ENCODE measurements at regions not wholly inside any gene's neighbourhood (a gene's known extent, or its start where the extent isn't known, plus 50 kb on each side); places are given as distances from the start of the nearest gene placed in this dataset.

DNA sequence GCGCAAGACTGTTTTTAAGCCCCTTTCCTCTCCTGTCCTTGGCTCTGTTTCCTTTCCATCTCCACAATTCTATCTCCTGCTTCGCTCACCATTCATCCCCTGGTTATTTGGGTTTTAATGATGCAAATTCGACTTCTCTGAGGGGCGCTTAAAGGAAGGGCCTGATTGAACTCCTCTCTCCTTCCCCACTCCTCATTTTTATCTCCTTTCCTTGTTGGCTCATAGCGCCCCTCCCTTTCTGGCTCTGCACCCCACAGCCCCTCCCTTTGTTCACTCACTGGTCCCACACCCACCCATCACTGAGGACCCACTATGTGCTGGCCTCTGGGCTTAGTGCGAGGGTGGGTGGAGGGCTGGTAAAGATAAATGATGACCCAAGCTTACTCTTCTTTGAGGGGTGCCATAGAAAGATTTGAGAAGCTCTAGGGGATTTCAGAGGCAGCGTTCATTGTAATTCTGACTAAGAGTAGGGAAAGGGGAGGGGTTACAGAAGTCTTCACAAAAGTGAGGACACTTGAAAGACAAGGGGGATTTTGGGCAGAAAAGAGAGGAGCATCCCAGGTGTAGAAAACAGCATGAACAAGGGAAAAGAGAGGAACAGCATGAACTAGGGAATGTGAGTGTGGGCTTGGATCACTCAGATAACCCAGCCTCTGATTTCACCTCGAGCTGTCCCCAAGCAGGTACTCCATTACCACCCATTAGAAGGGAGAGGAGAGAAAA lies 507.8 kb downstream of the CD83 start:
- DNase-seq: no peak

DNA sequence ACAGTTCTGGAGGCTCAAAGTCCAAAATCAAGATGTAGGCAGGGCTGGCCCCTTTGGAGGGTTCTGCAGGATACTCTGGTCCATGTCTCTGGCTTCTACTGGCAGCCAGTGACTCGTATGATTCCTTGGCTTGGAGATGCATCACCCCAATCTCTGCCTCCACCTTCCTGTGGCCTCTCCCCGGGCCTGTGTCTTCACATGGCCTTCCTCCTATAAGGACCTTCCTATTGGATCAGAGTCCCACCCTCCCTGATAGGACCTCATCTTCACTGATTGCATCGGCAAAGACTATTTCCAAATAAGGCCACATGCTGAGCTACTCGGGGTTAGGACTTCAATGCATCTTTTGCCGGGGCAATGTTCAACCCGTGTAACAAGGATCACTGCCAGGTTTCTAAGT lies 509.0 kb downstream of the CD83 start:
- no peak for DNase-seq

GRCh38 chr6:14630016-14630415 lies 512.4 kb downstream of the CD83 start:
- no peak for DNase-seq

DNA sequence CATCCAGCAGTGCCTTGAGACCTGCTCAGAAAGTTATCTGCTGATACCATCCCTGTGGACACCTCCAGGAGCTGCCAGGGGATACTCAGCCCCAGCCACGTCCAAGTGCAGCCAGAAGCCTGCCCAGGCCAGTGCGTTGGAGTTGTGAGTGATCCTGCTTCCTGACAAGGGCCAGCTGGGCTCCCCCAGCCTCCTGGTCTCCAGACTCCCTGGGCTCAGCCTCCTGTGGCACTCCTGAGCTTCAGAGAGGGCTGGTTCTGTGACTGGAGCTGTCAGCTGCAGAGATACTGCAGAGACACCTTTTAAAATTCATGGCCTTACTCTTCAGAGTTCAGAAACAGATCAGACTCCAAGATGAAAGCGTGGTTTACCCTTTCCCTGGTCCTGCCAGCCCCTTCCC lies 515.9 kb downstream of the CD83 start:
- no peak for DNase-seq

GRCh38 chr6:14634072-14634471 lies 516.5 kb downstream of the CD83 start:
- no peak for DNase-seq

- no peak for DNase-seq
Observed at GRCh38 chr6:14635195-14635594, 517.6 kb downstream of the CD83 start.

- no peak for DNase-seq
Observed at GRCh38 chr6:14635934-14636591, 518.5 kb downstream of the CD83 start.

DNA sequence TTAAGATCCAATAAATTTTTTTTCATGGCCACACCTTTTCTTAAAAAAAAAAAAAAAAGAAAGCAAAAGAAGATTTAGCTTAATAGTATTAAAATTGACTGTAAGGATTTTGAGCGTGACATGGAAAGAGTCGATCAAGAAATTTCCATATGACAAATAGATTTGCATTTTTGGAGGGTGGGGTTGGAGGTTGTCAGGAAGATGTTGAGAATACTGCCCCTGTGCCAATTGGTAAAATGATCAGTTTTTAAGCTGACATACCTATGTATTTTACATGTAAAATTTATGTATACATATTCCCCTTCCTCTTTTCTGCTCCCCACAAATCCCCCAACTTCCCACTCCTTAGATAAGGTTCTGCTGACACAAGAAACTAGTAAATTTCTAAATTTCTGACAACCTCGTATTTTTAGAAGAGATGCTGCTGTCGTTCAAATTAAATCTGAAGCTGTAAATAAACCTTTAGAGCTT lies 520.9 kb downstream of the CD83 start:
- peak; percentile 33 to 46 for DNase-seq

DNA sequence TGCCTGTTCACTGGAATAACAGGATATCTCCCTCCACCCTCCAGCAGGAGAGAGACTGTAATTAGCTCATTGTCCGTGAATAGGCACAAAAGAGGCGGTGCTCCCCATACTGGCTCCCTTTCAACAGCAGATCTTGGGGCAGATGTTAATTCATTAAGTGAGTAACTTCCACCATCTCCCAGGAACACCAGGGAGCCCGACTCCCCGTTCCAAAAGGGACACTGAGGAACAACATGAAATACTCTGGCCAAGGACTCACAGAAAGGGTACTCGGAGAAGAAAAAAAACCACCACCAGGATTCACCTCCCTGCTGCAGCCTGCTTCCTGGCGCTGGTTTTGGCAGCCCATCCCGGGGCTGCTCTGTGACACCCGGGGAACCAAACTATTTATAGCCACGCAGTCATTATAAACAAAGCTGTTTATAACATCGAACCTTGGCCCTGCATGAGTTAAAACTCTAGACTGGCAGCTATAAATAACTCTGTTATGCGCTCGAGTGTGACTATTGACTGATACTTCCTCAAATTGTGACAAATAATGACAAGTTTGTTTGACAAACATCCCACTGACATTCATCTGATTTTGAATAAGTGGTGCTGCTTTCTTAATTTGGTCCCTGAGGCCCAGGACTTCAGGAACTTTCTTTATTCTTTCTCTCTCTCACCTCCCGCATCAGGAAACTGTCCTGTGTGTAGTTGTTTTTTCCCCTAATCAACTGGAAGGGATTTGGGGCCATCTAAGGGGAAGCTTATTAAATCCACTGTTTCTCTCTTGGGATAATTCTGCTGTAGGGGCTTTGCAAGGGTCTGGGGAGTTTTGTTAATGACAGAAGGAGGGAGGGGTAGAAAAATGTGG lies 521.6 kb downstream of the CD83 start:
- DNase-seq: peak; percentile 31 to 57

- DNase-seq: no peak
Observed at GRCh38 chr6:14639983-14640599, 522.5 kb downstream of the CD83 start.

DNA sequence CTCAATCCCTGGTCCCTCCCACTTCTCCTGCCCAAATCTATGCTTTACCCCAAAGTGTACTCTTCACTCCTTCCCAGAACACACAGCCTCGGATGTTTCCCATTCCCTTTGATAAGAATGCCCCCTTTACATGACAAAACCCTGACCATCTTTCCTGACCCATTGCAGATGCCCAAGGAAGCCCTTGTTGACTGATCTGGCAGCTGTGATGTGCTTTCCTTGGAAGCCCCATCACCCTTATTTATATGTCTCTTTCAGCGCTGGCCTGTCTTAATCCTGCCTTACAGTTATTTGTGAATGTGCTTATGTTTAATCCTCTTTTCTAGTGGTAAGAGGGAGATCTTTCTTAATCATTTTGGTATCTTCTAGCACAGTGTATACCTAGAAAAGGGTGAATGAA lies 523.1 kb downstream of the CD83 start:
- DNase-seq: no peak

GRCh38 chr6:14641423-14642135 lies 524.0 kb downstream of the CD83 start:
- no peak for DNase-seq

DNA sequence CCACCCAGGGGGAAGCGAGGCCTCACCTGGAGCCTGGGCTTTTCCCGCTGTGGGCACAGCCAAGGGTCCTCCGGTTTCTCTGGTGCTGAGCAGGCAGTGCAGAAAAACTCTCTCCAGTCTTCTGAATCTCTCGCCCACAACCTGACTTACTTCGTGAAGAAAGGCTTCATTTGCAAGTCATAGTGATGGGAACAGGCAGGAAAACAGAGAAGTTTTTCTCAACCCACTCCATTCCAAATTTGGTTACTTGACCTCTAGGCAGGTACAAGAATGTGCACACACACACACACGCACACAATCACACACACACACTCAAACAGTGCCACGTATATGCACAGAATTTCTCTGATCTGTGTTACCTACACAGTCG lies 524.5 kb downstream of the CD83 start:
- no peak for DNase-seq

DNA sequence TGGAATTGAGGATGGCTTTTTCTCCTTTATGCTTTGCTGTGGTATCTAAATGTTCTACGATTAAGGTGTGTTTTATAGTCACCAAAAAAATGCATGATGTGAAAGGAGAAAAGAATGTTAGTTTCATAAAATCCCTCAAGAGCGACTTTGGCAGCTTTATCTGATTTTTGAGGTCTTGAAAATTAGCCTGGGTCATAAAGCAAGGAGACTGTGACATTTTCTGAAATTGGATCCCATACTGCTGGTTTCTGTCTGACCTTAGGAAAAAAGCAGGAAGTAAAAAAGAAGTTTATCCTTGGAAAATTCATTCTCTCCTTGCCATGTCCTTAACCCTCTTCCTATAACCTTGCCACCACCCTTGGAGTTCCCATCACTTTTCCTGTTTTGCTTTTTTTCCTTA lies 525.3 kb downstream of the CD83 start:
- no peak for DNase-seq

GRCh38 chr6:14644381-14644780 lies 526.8 kb downstream of the CD83 start:
- DNase-seq: no peak

GRCh38 chr6:14645221-14645620 lies 527.6 kb downstream of the CD83 start:
- no peak for DNase-seq

DNA sequence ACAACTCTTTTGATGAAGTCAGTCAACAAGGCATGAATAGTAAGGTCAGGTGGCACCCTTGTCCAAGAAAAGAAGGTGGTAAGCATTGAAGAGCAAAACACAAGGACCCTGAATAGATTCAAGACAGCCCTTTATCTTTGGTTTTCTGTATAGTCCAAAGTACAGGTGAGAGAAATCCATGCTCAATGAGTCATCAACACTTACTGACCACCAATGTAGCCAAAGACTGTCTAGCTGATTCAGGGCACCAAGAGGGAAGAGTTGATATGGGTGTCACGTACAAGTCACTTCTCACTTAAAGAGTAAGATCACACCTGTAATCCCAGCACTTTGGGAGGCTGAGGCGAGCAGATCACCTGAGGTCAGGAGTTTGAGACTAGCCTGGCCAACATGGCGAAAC lies 528.3 kb downstream of the CD83 start:
- no peak for DNase-seq

DNA sequence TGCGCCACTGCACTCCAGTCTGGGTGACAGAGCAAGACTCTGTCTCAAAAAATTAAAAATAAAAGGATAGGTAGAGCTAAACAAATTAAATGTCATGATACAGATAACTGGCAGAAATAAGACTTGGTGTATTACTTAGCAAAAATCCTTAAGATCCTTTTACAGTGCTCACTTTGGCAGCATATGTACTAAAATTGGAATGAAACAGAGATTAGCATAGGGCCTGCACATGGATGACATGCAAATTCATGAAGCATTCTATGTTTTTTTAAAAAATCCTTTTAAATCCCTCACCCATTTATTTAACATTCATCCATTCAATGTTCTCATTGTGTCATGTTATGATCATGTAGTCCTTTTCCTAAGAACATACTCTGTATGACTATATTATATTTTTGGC lies 528.8 kb downstream of the CD83 start:
- no peak for DNase-seq

GRCh38 chr6:14647357-14647756 lies 529.8 kb downstream of the CD83 start:
- DNase-seq: no peak

DNA sequence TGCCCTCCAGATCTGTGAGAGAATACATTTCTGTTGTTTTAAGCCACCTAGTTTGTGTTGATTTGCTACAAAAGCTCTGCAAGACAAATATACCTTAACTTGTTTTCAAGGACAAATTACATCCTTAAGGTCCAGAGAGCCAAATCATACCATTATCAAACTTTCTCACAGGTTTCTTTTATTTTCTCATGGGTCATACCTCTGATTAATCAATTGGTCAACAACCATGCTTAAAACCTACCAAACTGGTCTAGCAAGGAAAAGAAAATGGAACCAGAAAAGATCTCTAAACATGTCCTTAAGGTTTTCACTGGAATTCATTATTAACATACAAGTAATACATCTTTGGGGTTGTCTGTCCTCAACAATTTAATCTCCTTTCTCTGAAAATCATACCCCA lies 535.0 kb downstream of the CD83 start:
- no peak for DNase-seq

GRCh38 chr6:14655201-14656061 lies 537.9 kb downstream of the CD83 start:
- DNase-seq: peak in 1 of 2 experiments; percentile 3

- peak; percentile 25 to 42 for DNase-seq
Observed at GRCh38 chr6:14656078-14656521, 538.5 kb downstream of the CD83 start.

Data from Kasumi-1 (cell line).